HepG2 (cell line): ENCODE measurements at regions not wholly inside any gene's neighbourhood (a gene's known extent, or its start where the extent isn't known, plus 50 kb on each side); places are given as distances from the start of the nearest gene placed in this dataset.

Source experiments
- ATAC-seq: fragments of 200-7000 bp; cut with Tn5 transposase; 3 replicates; pipeline ENCODE4 v1.9.1; 2020; ENCODE audit warnings: mild to moderate bottlenecking, moderate library complexity
- BruUV-seq: library from RNA; stranded (reverse); fragments of 400-500 nt; replicated peaks from 2 replicates; lab custom pipeline; 2021; lab: Mats Ljungman, UMichigan
- CTCF ChIA-PET: fragments of 300-600 bp; formaldehyde crosslinking; extraction: SDS; loops from one replicate; lab custom pipeline; 2021; ENCODE audit warnings: low total read pairs, inconsistent platforms, low intra/inter-chr PET ratio; lab: Yijun Ruan, JAX
- POLR2A ChIA-PET: fragments of 350-600 bp; sonication (Branson Sonifier 250); formaldehyde crosslinking; loops from one replicate; lab custom pipeline; 2020; ENCODE audit warnings: antibody characterized with exemption, inconsistent platforms; lab: Yijun Ruan, JAX
- DNase-seq: peaks from one replicate; pipeline ENCODE4 v3.0.0-alpha.2; 2015; ENCODE audit warnings: low spot score
- FAIRE-seq: peaks from 3 replicates; lab custom pipeline; 2011; peaks lifted over from hg19 to GRCh38; lab: Jason Lieb, UNC
- H2AFZ ChIP-seq: one replicate; pipeline ENCODE4 v1.6.1; 2011; ENCODE audit warnings: low read length, inconsistent platforms
- H3K27ac ChIP-seq: fragments of 300-600 bp; 3 replicates; pipeline ENCODE4 v1.8.0; 2011; ENCODE audit warnings: mixed run types, mild to moderate bottlenecking, mixed read lengths, low read length, inconsistent platforms; ENCODE audit not compliant: insufficient read depth; ENCODE audit errors: extremely low read length
- H3K27me3 ChIP-seq, 2 experiments: fragments of 200-600 bp in 1 of 2; 2 replicates in 1 of 2; 3 replicates in 1 of 2; pipeline versions ENCODE4 v1.6.0 to v1.8.0; 2011; ENCODE audit warnings: low read length in 2 of 2, mild to moderate bottlenecking in 2 of 2, moderate library complexity in 2 of 2, inconsistent platforms in 1 of 2; ENCODE audit not compliant: insufficient read depth in 2 of 2, control insufficient read depth in 1 of 2
- H3K36me3 ChIP-seq, 2 experiments: fragments of 200-600 bp in 1 of 2; replicated peaks in 1 of 2; 2 replicates in 1 of 2; 3 replicates in 1 of 2; pipeline versions ENCODE4 v1.5.1 to v1.8.0; 2011; ENCODE audit warnings: low read length in 2 of 2, inconsistent platforms in 1 of 2; ENCODE audit not compliant: insufficient read depth in 2 of 2, control insufficient read depth in 1 of 2
- H3K4me1 ChIP-seq: 2 replicates; pipeline ENCODE4 v1.5.1; 2012; ENCODE audit warnings: low read length, inconsistent platforms; ENCODE audit not compliant: insufficient read depth
- H3K4me2 ChIP-seq: 2 replicates; pipeline ENCODE4 v1.6.0; 2011; ENCODE audit warnings: low read depth, low read length, inconsistent platforms
- H3K4me3 ChIP-seq, 3 experiments: fragments of 200-600 bp in 1 of 3; sonication (generic), shearing (Covaris generic) in 1 of 3; replicated peaks in 1 of 3; 2 replicates each; pipeline ENCODE4 v1.5.1; 2011 to 2016; ENCODE audit warnings: low read length in 3 of 3, inconsistent platforms in 2 of 3, low read depth in 2 of 3, mild to moderate bottlenecking in 2 of 3, control low read depth in 1 of 3, mixed read lengths in 1 of 3; ENCODE audit not compliant: insufficient read depth in 1 of 3
- H3K79me2 ChIP-seq: one replicate; pipeline ENCODE4 v1.6.1; 2011; ENCODE audit warnings: low read length, inconsistent platforms; ENCODE audit not compliant: insufficient read depth
- H3K9ac ChIP-seq: 2 replicates; pipeline ENCODE4 v1.6.0; 2011; ENCODE audit warnings: mild to moderate bottlenecking, low read depth, low read length, inconsistent platforms; ENCODE audit not compliant: insufficient read depth
- H3K9me3 ChIP-seq: 2 replicates; pipeline ENCODE4 v1.5.1; 2012; ENCODE audit warnings: mild to moderate bottlenecking, low read length
- H4K20me1 ChIP-seq: 2 replicates; pipeline ENCODE4 v1.6.0; 2011; ENCODE audit warnings: inconsistent platforms, mild to moderate bottlenecking, low read length, moderate library complexity; ENCODE audit not compliant: insufficient read depth
- ARNTL ChIP-seq: sonication (generic); formaldehyde crosslinking; IDR thresholded peaks from 2 replicates; pipeline ENCODE4 v1.4.0; 2020; ENCODE audit warnings: mild to moderate bottlenecking, missing genetic modification reagents
- CENPT ChIP-seq: sonication (generic); formaldehyde crosslinking; IDR thresholded peaks from 2 replicates; pipeline ENCODE4 v1.8.0; 2022; ENCODE audit warnings: low read depth, mild to moderate bottlenecking, moderate library complexity, missing genetic modification reagents
- FOXC1 ChIP-seq: sonication (generic); formaldehyde crosslinking; IDR thresholded peaks from 2 replicates; pipeline ENCODE4 v1.8.0; 2022; ENCODE audit warnings: mild to moderate bottlenecking, missing genetic modification reagents, borderline replicate concordance
- FOXM1 ChIP-seq: sonication (generic); formaldehyde crosslinking; IDR thresholded peaks from 2 replicates; pipeline ENCODE4 v1.5.0; 2020; ENCODE audit warnings: missing genetic modification reagents
- MED1 ChIP-seq: sonication (generic); formaldehyde crosslinking; IDR thresholded peaks from 2 replicates; pipeline ENCODE4 v1.4.0; 2020; ENCODE audit warnings: missing genetic modification reagents
- RBM39 ChIP-seq: fragments of 200-400 bp; formaldehyde crosslinking; IDR thresholded peaks from one replicate; pipeline ENCODE4 v1.6.1; 2018; ENCODE audit warnings: antibody characterized with exemption, mild to moderate bottlenecking, low read depth, low read length; ENCODE audit not compliant: poor library complexity, severe bottlenecking
- SNAPC5 ChIP-seq: sonication (generic); formaldehyde crosslinking; IDR thresholded peaks from 2 replicates; pipeline ENCODE4 v1.8.1; 2023; ENCODE audit warnings: mild to moderate bottlenecking, missing genetic modification reagents, borderline replicate concordance
- THAP11 ChIP-seq: IDR thresholded peaks from 2 replicates; pipeline ENCODE4 v1.6.1; 2016; ENCODE audit warnings: missing biosample characterization, missing genetic modification reagents
- ZEB1 ChIP-seq: IDR thresholded peaks from 2 replicates; pipeline ENCODE4 v1.6.1; 2012; ENCODE audit warnings: mild to moderate bottlenecking, low read depth, inconsistent platforms; ENCODE audit not compliant: insufficient replicate concordance
- ZFYVE20 ChIP-seq: sonication (generic); formaldehyde crosslinking; IDR thresholded peaks from 2 replicates; pipeline ENCODE4 v1.8.0; 2023; ENCODE audit warnings: low read depth, mild to moderate bottlenecking, moderate library complexity, missing genetic modification reagents, borderline replicate concordance
- ZKSCAN5 ChIP-seq: sonication (generic); formaldehyde crosslinking; IDR thresholded peaks from 2 replicates; pipeline ENCODE4 v1.5.1; 2020; ENCODE audit warnings: mild to moderate bottlenecking, missing genetic modification reagents
- ZNF280D ChIP-seq: sonication (generic); formaldehyde crosslinking; IDR thresholded peaks from 2 replicates; pipeline ENCODE4 v1.5.1; 2020; ENCODE audit warnings: mild to moderate bottlenecking, missing genetic modification reagents
- ZNF281 ChIP-seq: sonication (generic); formaldehyde crosslinking; IDR thresholded peaks from 2 replicates; pipeline ENCODE4 v1.4.0; 2020; ENCODE audit warnings: missing genetic modification reagents, borderline replicate concordance
- ZNF574 ChIP-seq: sonication (generic); formaldehyde crosslinking; IDR thresholded peaks from 2 replicates; pipeline ENCODE4 v1.4.0; 2020; ENCODE audit warnings: missing genetic modification reagents
- ZNF749 ChIP-seq: sonication (generic); formaldehyde crosslinking; IDR thresholded peaks from 2 replicates; pipeline ENCODE4 v1.8.0; 2022; ENCODE audit warnings: mild to moderate bottlenecking, missing genetic modification reagents, moderate library complexity, borderline replicate concordance
- ZSCAN21 ChIP-seq: sonication (generic); formaldehyde crosslinking; IDR thresholded peaks from 2 replicates; pipeline ENCODE4 v1.8.0; 2022; ENCODE audit warnings: mild to moderate bottlenecking, missing genetic modification reagents, moderate library complexity, borderline replicate concordance
- WGBS: methylation state at CpG from one replicate; pipeline ENCODE4 v1.1.6; 2017; ENCODE audit warnings: low lambda C conversion rate; 5-methylcytosine and 5-hydroxymethylcytosine counted together
- in situ Hi-C: cut with HindIII; loops from 2 replicates; pipeline ENCODE4 v1.10.0; 2017; ENCODE audit warnings: low pct_unique_long_range_greater_than_20kb; ENCODE audit not compliant: extremely low pct_ligation_motif_present
- intact Hi-C: fragments of 100-400 bp; cut with micrococcal nuclease; formaldehyde crosslinking; loops from one replicate; pipeline ENCODE4 v1.10.0; 2022; ENCODE audit not compliant: unreplicated experiment

DNA sequence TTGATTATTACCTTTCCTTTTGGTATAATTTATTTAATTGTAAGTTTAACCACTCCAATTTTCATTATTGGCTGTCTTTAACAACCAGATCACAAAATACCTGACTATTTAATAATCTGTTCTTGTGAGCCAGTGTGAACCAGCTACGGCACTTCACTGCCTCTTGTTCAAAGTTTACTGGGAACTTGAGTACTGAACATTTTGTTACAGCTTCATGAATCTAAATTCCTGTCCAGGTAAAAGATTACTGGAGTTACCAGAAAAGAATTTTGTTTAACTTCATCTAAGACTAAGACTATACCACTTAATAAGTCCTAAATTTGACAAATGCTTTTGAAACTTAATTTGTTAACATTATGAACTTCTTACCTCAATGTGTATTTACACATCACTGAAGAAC is 178.3 kb downstream of the FBXO8 start:
- Histone ChIP-seq H3K4me3 (no peak overlapping the region), H3K27ac (no peak overlapping the region), H4K20me1 (no peaks in the 10 kb centered on the region), H3K9me3 (no peaks in the 10 kb centered on the region), H3K79me2 (no peaks in the 10 kb centered on the region), H3K36me3 (no peaks in the 10 kb centered on the region), H2AFZ (no peak overlapping the region), H3K9ac (no peak overlapping the region), H3K27me3 (no peaks in the 10 kb centered on the region), H3K4me2 (no peak overlapping the region), H3K4me1 (no peaks in the 10 kb centered on the region)
- TF ChIP-seq ZNF280D (CRISPR knock-in tag) (no peak), ZNF574 (CRISPR knock-in tag) (no peak), ZKSCAN5 (CRISPR knock-in tag) (no peak), SNAPC5 (CRISPR knock-in tag) (no peak), MED1 (CRISPR knock-in tag) (no peak), THAP11 (CRISPR knock-in tag) (no peak), ARNTL (CRISPR knock-in tag) (no peak), ZNF281 (CRISPR knock-in tag) (no peak), CENPT (CRISPR knock-in tag) (no peak), RBM39 (no peak), ZEB1 (no peak), FOXM1 (CRISPR knock-in tag) (no peak), ZNF749 (CRISPR knock-in tag) (no peak), ZFYVE20 (CRISPR knock-in tag) (no peak), FOXC1 (CRISPR knock-in tag) (no peak), ZSCAN21 (CRISPR knock-in tag) (no peak)
- WGBS = 4% methylated on average over 1 of the region's 1 CpG
- ChIA-PET CTCF (no interaction called here), POLR2A (no interaction called here)
- no peak for FAIRE-seq
- in situ Hi-C loops (no loop called here), intact Hi-C loops (no loop called here)
- no peak for ATAC-seq
- no peak for DNase-seq
- no TSS peak for BruUV-seq
